AG08396 (cell line): ENCODE measurements at regions not wholly inside any gene's neighbourhood (a gene's known extent, or its start where the extent isn't known, plus 50 kb on each side); places are given as distances from the start of the nearest gene placed in this dataset.
"Not testable (repeated sequence)": the region's sequence is repeated elsewhere in the genome, so short reads cannot be mapped to it uniquely, and the experiment has no call there.

Experiments
- DNase-seq: peaks from one replicate; pipeline ENCODE4 v3.0.0; 2012; ENCODE audit warnings: low spot score, mixed read lengths

DNA sequence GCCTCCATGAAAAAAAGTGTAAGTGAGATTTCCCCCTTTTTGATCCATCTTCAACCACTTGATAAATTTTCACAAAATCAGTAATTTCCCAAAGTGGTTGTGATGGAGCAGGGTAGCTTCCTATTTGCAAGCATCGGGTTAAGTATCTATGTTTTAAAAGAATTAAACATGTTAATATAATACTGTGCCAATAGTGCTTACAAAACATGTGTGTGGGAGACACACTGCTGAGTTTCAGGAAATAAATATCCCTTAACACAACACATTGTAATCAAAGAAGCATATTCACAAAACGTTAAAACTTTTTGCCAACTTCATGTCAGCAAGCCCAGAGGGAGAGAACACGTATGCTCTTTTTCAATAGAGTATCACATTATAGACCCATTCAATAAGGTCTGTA lies 526.9 kb downstream of the TTLL7 start:
- DNase-seq = not testable (repeated sequence)

DNA sequence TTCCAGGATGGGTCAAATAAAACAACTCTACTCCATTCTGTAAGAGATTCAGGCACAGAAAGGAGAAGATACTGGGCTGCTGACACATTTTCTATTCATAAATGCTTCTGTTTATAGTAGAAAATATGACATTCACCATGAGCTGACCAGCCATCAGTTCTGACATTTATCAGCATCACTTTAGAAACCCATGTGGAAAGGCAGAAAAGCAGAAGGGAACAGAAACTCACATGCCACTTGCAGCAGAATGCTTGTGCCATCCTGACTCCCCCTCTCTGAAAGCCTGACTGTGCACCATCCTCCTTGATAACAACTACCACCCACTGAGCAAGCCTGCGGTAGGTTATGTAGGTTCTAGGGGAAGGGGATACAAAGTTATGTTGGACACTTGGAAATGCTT lies 527.7 kb downstream of the TTLL7 start:
- not testable (repeated sequence) for DNase-seq

DNA sequence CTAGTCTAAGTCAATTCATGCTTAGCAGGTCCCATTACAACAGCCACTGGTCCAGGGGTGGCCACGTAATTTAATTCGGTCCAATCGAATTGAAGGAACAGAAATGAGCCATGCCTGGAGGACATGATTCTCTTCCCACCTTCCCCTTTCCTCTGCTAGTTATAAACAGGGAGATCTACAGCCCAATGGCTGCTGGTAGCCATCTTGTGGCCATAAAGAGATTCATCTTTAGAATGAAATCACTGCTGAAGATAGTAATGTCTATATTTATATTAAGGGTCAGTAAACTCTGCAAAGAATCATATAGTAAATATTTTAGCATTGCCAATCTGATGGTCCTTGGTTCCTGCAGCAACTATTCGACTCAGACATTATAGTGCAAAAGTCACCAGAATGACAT lies 530.6 kb downstream of the TTLL7 start:
- DNase-seq = not testable (repeated sequence)

DNA sequence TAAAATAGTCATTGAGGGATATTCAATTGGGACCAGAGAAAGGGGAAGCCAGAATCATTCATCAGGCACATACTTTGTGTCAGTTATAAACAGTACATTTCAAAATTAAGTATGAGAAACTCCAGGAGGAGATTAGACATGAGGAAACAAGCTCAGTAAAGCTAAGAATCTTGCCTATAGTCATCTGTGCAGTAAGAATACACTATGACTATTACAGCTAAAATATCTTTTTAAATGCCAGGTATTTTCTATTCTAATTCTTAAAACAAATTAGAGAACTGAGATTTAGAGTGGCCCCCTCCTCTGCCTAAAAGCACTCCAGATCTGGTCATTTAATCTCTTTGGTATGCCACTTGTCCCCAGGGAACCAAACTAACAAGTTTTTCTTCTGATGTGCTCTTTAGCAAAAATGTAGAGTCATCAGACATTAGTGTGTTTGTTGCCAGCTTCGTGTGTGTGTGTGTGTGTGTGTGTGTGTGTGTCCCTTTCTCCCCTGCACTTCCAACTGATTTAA lies 541.1 kb downstream of the TTLL7 start:
- DNase-seq = not testable (repeated sequence)

DNA sequence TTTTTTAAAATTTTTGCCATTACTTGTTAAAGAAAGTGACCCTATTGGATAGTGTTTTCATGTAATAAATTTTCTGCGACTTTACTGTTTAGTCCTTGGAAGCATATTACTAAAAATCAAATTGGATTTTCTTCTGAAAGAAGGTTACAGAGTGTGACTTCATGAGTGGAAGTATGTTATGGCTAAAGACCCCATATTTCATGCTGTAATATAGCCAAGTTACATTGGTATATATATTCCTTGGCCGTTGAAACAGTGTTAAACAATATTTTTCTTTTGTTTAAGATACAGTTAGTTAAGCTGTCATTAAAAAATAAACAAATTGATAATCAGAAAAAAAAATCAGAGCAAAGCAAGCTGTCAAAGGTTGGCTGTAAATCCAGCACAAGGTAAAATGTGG lies 541.7 kb downstream of the TTLL7 start:
- not testable (repeated sequence) for DNase-seq

DNA sequence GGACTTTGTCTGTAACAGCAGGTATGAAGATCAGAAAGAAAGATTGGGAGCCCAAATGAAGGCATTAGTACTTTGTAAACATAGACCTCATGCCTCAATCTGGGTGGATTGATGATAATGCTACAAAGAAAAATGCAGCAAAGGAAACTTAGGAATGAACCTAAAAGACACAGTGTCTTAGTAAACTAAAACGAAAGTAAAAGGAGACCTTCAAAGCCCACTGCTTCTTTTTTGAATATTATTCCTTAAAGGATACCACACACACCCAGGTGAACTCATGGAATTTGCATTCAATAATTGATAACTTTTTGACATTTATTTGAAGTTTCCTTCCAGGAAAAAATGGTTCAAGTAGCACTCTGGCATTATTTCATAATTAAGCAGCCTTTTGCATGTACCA lies 543.2 kb downstream of the TTLL7 start:
- DNase-seq = not testable (repeated sequence)

DNA sequence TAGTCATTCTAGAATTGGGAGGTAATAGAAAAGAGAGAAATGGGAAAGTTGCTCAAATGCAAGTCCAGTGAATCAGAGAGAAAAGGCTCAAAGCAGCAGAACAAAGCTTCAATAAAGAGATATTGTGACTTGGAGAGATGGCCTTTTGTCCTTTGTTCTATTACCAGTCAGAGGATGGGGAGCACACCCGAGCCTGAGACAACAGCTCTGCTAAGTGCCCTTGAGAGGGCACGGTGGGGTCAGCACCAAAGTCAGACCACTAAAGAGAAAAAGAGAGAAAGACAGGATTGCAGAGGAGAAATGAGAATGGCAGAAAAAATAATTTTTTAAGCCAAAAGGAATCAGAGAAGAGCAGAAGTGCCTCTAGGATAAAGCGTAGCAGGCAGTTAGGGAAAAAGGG lies 553.1 kb downstream of the TTLL7 start:
- not testable (repeated sequence) for DNase-seq

DNA sequence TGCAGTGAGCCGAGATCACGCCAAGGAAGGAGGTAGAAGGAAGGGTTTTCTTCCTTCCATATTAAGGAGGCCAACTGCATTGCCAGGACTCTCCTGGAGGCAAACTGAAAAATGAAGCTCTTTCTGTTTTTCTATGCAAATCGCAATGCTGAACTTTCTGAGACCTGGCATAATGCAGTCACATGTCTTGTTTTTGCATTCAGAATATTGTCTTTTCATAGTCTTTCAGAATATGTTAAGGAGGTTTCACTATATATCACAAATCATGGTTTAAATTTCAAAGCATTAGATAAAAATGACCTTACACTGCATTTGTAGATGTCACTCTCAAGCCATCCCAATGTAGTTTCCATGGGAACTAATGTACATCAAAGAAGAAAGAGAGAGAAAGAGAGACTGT lies 556.5 kb downstream of the TTLL7 start:
- not testable (repeated sequence) for DNase-seq

DNA sequence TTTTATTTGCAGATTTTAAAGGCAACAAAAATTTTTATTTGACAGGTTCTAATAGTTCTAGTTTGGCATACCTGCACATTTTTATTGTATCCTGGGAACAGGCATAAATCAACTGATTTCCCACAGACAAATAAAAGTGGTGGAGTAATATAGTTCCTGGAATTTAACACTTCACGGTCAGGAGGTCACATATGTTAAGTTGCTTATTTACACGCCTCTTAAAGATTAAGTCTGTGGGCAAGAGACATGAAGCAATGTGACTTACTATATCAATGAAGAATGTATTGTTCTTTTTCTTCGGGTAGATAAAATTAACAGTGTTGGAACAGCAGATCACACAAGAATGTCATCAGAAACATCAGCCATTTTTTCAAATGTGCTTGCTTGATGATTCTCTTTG lies 558.3 kb downstream of the TTLL7 start:
- not testable (repeated sequence) for DNase-seq

DNA sequence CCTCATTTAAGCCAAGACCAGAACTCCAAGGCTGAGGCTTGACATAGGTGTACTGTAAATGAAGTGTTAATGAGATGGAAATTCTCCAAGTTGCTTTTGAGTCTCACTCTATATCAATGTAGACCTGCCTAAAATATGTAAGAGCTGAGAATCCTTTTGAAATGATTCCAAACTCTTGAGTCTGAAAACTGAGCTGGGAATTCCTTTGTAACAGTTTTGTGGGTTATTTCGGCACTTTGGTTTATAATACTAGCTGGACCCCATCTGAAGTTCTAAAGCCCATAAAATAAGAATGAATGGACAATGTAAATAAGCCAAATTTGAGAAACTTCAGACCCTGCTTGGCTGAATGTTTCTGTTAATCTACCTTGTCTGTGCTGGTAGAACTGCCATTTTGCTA lies 558.9 kb downstream of the TTLL7 start:
- not testable (repeated sequence) for DNase-seq

DNA sequence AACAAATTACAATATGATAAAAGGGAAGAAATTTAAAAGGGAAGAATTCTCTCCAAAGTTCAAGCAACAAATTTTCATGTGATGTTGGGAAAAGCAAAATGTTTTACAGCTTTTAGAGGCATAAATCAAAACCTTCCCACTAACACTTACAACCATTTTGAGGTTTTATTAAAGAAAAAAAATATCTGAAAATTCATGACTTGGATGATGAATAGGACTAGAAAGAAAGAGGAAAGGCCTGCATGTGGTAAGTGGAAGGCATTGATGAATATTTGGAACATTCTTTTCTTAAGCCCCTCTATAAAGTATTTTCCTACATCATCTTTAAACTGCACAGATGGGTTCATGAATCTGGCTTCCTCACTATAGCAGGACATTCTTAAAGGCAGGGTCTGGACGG lies 560.6 kb downstream of the TTLL7 start:
- not testable (repeated sequence) for DNase-seq

DNA sequence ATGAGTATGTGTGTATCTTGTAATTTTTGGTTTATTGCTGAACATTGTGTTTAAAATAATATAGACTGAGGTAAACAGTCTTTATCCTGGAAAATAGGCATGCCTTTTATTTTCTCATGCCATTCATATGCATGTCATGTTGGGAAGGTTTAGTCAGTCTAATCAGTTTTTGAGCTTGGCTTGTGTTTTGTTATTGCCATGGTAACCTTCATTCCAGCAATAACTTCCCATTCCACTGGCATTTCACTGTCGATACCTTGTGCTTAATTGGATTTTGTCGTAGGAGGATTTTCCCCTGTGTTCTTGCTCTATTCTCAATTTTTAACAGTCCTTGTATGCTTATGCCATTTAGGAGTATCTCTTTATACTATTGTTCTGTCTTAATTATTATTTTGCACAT lies 563.6 kb downstream of the TTLL7 start:
- DNase-seq = not testable (repeated sequence)

DNA sequence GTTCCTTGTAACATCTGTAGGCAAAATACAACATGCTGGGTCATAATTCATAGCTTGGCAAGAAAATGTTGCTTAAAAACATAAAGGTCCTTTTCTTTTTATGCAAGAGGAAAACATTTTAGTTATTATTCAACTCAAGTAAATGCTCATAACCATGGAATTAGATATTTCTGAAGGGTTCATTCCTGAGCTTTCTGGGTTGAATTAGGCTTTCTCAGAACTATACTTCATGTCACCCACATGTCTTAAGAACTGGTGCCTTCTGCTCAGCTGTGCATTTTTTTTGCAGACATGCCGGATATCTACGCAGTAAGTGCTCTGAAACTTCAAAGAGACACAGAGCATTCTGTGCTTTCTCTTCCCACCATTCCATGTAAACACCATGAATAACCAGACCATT lies 571.4 kb downstream of the TTLL7 start:
- DNase-seq = not testable (repeated sequence)

DNA sequence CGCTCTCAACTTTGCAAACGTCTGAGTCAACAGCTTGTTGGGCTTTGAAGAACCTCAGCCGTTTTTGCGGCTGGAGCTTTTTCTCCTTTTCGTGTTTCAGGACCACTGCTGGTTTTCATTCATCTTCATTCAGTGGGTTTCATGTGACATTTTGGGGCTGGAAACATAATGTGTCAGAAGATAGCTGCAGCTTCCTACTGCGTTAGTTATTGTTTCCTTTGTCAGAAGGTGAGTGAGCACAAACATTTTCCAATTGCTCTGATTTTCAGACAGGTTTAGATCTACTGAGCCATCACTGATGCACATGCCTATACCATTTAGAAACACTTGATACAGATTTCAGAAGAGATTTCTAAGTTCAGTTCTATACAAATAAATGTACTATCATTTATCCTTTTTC lies 575.5 kb downstream of the TTLL7 start:
- not testable (repeated sequence) for DNase-seq

DNA sequence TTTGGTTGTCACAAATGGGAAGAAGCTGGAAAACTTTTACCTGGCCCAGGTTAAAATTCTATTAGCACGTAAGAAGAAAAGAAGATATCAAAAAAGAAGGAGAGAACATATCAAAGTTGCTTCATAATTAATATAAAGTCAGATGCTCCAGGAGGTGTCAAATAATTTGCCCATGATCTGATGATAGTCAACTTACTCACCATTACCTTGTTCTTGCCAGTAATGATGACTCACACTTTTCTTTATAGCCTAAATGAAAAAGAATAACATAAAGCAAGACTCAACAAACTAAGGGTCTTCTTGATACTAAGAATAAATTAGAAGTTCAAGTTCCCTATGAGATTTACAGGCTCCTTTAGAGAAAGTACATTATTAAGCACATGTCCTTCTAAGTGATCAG lies 580.4 kb downstream of the TTLL7 start:
- DNase-seq = no peak

DNA sequence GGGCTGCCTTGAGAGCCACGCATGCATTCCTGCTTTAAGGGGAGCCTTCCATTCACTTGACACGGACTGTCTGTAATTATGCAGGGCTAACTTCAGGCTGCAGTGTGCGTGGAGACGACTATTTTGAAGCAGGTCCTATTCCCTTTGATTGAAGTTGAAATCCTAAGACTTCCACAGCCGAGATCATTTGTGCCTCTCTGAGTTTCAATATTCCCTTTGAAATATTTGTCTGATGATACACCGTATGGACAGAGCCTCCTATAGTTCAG lies 585.2 kb downstream of the TTLL7 start:
- not testable (repeated sequence) for DNase-seq

DNA sequence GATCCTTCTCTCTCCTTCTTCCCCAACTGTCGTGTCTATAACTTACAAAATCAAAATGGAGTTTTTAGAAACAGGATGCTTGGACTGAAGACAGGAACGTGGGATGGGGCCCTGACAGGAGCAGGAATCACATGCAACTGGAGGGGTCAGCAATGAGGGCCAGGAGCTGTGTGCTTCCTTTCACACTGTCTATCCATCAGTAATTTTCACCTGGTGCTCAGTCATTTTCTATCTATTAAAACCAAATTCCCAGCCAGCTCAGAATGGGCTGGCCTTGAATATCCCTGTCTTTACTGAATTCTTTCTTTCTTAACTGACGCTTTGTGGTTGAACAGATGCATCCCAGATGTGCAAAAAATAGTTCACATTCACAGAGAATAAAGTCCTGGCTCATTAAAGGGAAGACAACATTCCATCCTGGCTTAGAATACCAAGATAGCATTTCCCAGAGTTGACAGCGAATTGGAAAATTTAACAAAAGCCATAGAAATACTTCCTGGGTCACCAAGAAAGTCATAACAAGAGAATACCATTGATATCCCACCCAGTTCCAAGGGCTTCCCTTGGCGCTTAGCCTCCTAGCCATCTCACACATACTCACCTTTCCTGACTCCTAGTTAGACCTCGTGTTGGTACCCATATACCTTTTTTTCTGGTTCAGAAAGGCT lies 588.1 kb downstream of the TTLL7 start:
- DNase-seq = not testable (repeated sequence)

DNA sequence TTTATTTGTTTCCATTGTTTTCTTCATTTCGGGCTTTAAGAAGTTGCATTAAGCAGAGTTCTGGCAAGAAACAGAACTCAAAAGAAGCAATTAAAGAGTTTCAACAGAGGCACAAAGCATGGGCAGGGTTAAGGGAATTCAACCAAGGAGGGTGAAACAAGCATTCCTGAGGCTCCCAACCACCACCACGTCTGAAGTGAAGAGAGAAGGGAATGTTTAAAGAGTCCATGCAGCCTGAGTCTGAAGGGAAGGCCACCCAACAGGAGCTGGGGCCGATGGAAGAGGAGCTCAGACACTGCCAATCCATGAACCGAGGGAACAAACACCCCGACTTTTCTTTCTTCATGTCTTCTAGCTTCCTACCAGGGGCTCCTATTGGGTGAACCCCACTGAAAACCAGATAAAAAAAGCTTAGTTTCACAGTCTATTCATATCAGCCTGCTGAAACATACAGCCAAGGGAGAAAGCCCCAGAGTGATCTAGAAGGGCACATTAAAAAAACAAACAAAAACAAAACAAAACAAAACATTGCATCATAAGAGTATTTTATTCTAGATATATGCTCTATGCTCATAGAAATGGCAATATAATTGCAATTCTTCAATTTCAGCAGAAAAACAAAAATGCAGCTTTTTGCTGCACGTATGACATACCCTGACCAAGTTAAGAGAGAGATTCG lies 592.1 kb downstream of the TTLL7 start:
- DNase-seq = not testable (repeated sequence)

DNA sequence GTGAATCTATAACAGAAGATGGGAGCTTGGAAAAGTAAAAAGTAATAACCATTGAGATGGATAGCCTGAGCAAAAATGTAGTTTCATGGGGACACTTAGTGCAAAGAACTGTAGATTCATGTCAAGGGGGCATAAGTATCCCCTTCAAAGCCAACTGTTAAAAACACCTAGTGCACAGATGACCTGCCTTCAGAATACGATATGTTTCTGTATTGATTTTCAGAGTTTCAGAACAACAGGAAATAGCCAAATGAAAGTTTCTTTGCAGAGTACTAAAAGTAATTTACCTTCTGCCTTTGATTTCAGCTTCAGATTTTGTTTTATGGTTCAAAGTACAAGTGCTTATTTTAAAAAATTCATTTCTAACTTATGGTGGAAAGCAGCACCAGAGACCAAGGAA lies 593.1 kb downstream of the TTLL7 start:
- DNase-seq = not testable (repeated sequence)

DNA sequence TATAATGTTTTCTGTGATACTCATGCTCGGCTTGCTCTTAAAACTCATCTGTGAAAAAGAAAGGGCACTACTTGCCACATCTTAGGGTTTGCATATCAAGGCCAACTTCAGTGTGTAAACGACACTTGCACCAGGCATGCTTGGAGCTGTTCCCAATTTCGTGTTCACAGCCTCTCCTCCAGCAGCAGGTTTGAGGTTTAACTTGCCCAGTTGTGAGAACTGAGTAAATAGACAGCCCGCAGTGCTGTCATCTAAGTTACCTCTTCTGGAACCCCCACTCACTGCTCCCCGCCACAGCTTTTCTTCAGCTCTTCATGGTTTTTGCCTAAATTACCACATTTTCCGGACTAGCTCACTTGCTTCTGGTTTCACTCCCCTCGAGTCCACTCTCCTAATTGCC lies 595.4 kb downstream of the TTLL7 start:
- not testable (repeated sequence) for DNase-seq

DNA sequence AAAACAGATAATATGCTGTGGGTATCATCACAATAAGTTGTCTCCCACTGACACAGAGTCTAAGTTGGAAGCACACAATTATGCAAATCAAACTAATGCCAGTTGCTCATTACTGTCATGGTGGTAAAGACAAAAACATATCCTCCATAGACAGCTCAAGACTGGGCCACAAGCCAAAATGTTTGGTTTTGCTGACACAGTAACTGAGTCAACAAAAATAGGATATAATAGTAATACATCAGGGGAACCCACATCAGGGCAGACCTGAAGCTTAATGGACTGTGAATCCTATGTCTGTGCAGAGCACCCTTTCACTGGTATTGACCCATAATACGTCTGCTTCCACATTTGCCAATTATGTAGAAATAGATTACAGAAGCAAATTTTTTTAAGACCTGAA lies 597.8 kb downstream of the TTLL7 start:
- DNase-seq = not testable (repeated sequence)

DNA sequence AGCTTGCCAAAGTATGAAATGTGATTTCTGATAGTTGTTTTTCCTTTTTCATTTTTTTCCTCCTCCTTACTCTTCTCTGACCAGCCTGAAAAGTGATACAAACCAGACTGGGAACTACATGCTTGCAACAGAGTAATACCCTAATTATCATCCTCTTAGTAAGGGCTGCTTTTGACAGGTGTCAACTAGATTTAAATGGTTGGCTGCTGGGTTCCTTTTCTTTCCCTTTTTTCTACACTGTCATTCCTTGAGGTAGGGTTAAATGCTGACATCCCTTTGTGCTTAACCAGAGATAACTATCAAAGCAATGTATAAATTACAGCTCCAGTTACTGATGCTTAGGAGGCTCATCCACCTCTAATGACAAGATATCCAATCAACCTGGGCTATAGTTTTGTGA lies 598.8 kb downstream of the TTLL7 start:
- DNase-seq = not testable (repeated sequence)

DNA sequence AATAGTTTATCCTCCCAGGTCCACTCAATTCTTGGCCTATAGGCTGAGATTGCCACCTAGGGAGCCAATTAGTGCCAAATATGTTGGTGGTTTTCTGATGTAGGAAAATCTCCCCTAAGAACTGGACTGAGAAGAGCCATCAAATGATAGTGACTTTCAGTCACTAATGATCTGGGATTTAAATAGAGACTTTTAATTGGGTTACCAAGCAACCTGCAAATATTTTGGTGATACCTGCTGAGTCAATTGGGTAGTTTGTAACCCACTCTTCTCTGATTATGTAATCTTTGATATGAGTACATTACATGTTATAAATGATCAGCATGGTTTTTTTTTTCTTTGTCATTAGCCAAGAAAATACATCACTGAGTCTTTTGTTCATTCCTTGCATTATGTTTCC lies 600.8 kb downstream of the TTLL7 start:
- DNase-seq = not testable (repeated sequence)

DNA sequence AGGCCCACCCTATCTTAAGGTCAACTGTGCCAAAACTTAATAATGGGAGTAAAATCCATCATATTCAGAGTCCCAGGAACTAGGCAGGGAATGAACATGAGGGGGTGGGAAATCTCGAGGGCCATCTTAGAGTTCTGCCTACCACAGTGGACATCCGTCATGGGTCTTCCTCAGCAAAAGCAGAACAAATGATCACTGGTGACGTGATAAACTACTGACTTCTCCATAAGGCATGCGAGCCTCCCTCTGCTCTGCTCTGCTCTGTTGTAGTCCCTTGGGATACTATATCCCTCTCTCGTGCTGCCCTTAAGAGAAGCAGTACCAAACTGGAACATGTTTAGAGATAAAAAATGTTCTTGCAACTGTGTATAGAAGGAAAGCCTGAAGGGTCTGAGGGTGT lies 603.8 kb downstream of the TTLL7 start:
- DNase-seq = not testable (repeated sequence)
